GM12878 (cell line): ENCODE measurements at regions not wholly inside any gene's neighbourhood (a gene's known extent, or its start where the extent isn't known, plus 50 kb on each side); places are given as distances from the start of the nearest gene placed in this dataset.

Experiments used
- ATAC-seq: fragments of 200-7000 bp; cut with Tn5 transposase; 3 replicates; pipeline ENCODE4 v1.9.1; 2020; ENCODE audit warnings: mild to moderate bottlenecking, moderate library complexity
- BruUV-seq: library from RNA; stranded (reverse); fragments of 400-500 nt; replicated peaks from 2 replicates; lab custom pipeline; 2021; lab: Mats Ljungman, UMichigan
- CTCF ChIA-PET: fragments of 300-600 bp; sonication (Branson Sonifier 250); formaldehyde crosslinking; extraction: SDS; loops from one replicate; lab custom pipeline; 2021; ENCODE audit warnings: inconsistent platforms; lab: Yijun Ruan, JAX
- POLR2A ChIA-PET: fragments of 350-600 bp; formaldehyde crosslinking; extraction: SDS; loops from one replicate; lab custom pipeline; 2021; ENCODE audit warnings: inconsistent platforms; lab: Charles Lee
- RAD21 ChIA-PET: fragments of 300-600 bp; sonication (Branson Sonifier 250); formaldehyde crosslinking; loops from one replicate; lab custom pipeline; 2023; ENCODE audit warnings: antibody characterized with exemption; ENCODE audit not compliant: unreplicated experiment; lab: Charles Lee
- SMC1A ChIA-PET: fragments of 300-600 bp; sonication (Branson Sonifier 250); formaldehyde crosslinking; loops from one replicate; lab custom pipeline; 2023; ENCODE audit not compliant: unreplicated experiment, uncharacterized antibody; lab: Charles Lee
- DNase-seq: peaks from one replicate; pipeline ENCODE4 v3.0.0-alpha.2; 2011; ENCODE audit warnings: low read depth, low spot score
- FAIRE-seq: peaks from 3 replicates; lab custom pipeline; 2011; peaks lifted over from hg19 to GRCh38; lab: Jason Lieb, UNC
- H2AFZ ChIP-seq: 2 replicates; pipeline ENCODE4 v1.6.0; 2011; ENCODE audit warnings: low read depth, low read length, control low read depth; ENCODE audit not compliant: control insufficient read depth
- H3K27ac ChIP-seq: 2 replicates; pipeline ENCODE4 v1.5.1; 2011; ENCODE audit warnings: control low read depth; ENCODE audit not compliant: control insufficient read depth, insufficient read depth
- H3K27me3 ChIP-seq, 2 experiments: replicated peaks in 1 of 2; 2 replicates each; pipeline versions ENCODE4 v1.6.0 to v1.6.1; 2011; ENCODE audit warnings: low read length in 1 of 2; ENCODE audit not compliant: control insufficient read depth in 2 of 2, insufficient read depth in 2 of 2
- H3K36me3 ChIP-seq, 2 experiments: 2 replicates each; pipeline ENCODE4 v1.5.1; 2011; ENCODE audit warnings: low read length in 1 of 2; ENCODE audit not compliant: control insufficient read depth in 2 of 2, insufficient read depth in 2 of 2
- H3K4me1 ChIP-seq: 2 replicates; pipeline ENCODE4 v1.6.1; 2011; ENCODE audit warnings: mild to moderate bottlenecking, low read length, moderate library complexity, mixed read lengths; ENCODE audit not compliant: control insufficient read depth, insufficient read depth
- H3K4me2 ChIP-seq: 2 replicates; pipeline ENCODE4 v1.6.0; 2011; ENCODE audit warnings: control low read depth; ENCODE audit not compliant: control insufficient read depth, insufficient read depth
- H3K4me3 ChIP-seq: fragments of 200-600 bp; sonication (generic); 2 replicates; pipeline ENCODE4 v1.5.1; 2016
- H3K79me2 ChIP-seq: 2 replicates; pipeline ENCODE4 v1.6.0; 2011; ENCODE audit warnings: low read length; ENCODE audit not compliant: control insufficient read depth, insufficient read depth
- H3K9ac ChIP-seq: 2 replicates; pipeline ENCODE4 v1.8.0; 2011; ENCODE audit warnings: low read length, control low read depth, mixed read lengths; ENCODE audit not compliant: control insufficient read depth, insufficient read depth
- H3K9me3 ChIP-seq: replicated peaks from 3 replicates; pipeline ENCODE4 v1.5.1; 2011; ENCODE audit warnings: mild to moderate bottlenecking, low read length; ENCODE audit not compliant: control insufficient read depth, insufficient read depth
- H4K20me1 ChIP-seq: 2 replicates; pipeline ENCODE4 v1.6.0; 2011; ENCODE audit not compliant: control insufficient read depth, insufficient read depth
- RELA ChIP-seq: fragments of 450-650 bp; IDR thresholded peaks from 2 replicates; pipeline ENCODE4 v1.8.0; 2014; ENCODE audit warnings: borderline replicate concordance; ENCODE audit not compliant: partially characterized antibody
- ZNF207 ChIP-seq: fragments of 450-650 bp; IDR thresholded peaks from 2 replicates; pipeline ENCODE4 v1.6.1; 2014; ENCODE audit warnings: antibody characterized with exemption, mild to moderate bottlenecking, borderline replicate concordance
- ZNF622 ChIP-seq: fragments of 450-650 bp; IDR thresholded peaks from 2 replicates; pipeline ENCODE4 v1.6.1; 2017; ENCODE audit warnings: mild to moderate bottlenecking, inconsistent platforms
- WGBS: methylation state at CpG from one replicate; pipeline ENCODE4 v1.1.6; 2016; ENCODE audit warnings: low lambda C conversion rate; ENCODE audit not compliant: insufficient replicate concordance, insufficient coverage; ENCODE audit errors: missing lambda C conversion rate; 5-methylcytosine and 5-hydroxymethylcytosine counted together
- in situ Hi-C: fragments of 300-500 bp; cut with MboI; formaldehyde crosslinking; loops from 9 replicates; pipeline ENCODE4 v1.14.3; 2018; ENCODE audit warnings: mixed read lengths
- intact Hi-C: fragments of 100-400 bp; cut with micrococcal nuclease; formaldehyde crosslinking; loops from one replicate; pipeline ENCODE4 v1.14.2; 2022; ENCODE audit not compliant: unreplicated experiment
- TF ChIP-seq, protein P1 (sequence below): fragments of 450-650 bp; IDR thresholded peaks from 2 replicates; pipeline ENCODE4 v1.6.1; 2017; ENCODE audit warnings: mild to moderate bottlenecking, moderate library complexity

DNA sequence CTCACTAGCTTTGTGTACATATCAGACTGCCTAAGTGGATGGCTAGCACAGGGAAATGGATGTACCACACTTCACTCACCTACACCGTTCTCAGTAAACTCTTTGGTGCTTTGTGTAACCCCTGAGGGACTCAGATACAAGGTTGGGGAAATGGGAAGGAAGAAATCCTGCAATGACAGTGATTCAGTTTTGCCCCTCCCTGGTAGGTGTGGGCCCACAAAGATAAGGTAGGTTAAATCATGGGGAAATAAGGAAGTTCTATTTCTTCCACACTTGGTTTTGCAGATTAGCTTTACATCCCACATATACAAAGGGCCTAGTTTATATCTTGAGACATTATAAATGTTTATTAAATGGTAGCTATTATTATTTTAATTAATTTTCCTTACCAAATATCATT, 197.6 kb upstream of the SPANXN4 start:
- Histone ChIP-seq H3K9ac (no peak overlapping the region), H3K9me3 (no peaks in the 10 kb centered on the region), H3K4me2 (no peak overlapping the region)
- POLR2A ChIA-PET: no interaction called here
- TF ChIP-seq ZNF622 (no peak), RELA (no peak), ZNF207 (no peak)
- TF ChIP-seq, protein P1, sequence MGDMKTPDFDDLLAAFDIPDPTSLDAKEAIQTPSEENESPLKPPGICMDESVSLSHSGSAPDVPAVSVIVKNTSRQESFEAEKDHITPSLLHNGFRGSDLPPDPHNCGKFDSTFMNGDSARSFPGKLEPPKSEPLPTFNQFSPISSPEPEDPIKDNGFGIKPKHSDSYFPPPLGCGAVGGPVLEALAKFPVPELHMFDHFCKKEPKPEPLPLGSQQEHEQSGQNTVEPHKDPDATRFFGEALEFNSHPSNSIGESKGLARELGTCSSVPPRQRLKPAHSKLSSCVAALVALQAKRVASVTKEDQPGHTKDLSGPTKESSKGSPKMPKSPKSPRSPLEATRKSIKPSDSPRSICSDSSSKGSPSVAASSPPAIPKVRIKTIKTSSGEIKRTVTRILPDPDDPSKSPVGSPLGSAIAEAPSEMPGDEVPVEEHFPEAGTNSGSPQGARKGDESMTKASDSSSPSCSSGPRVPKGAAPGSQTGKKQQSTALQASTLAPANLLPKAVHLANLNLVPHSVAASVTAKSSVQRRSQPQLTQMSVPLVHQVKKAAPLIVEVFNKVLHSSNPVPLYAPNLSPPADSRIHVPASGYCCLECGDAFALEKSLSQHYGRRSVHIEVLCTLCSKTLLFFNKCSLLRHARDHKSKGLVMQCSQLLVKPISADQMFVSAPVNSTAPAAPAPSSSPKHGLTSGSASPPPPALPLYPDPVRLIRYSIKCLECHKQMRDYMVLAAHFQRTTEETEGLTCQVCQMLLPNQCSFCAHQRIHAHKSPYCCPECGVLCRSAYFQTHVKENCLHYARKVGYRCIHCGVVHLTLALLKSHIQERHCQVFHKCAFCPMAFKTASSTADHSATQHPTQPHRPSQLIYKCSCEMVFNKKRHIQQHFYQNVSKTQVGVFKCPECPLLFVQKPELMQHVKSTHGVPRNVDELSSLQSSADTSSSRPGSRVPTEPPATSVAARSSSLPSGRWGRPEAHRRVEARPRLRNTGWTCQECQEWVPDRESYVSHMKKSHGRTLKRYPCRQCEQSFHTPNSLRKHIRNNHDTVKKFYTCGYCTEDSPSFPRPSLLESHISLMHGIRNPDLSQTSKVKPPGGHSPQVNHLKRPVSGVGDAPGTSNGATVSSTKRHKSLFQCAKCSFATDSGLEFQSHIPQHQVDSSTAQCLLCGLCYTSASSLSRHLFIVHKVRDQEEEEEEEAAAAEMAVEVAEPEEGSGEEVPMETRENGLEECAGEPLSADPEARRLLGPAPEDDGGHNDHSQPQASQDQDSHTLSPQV: no peak
- TF ChIP-seq, all 136 proteins: peak for 0
- ATAC-seq (no peak), DNase-seq (no peak), FAIRE-seq (no peak)
- Histone ChIP-seq H3K27me3 (no peaks in the 10 kb centered on the region), H4K20me1 (no peaks in the 10 kb centered on the region), H3K79me2 (no peaks in the 10 kb centered on the region), H3K4me1 (no peaks in the 10 kb centered on the region), H3K4me3 (no peak overlapping the region), H3K36me3 (no peaks in the 10 kb centered on the region), H2AFZ (no peak overlapping the region), H3K27ac (no peak overlapping the region)
- in situ Hi-C loops (no loop called here), intact Hi-C loops (no loop called here)
- CTCF ChIA-PET: no interaction called here
- no TSS peak for BruUV-seq
- SMC1A ChIA-PET: interaction anchor here (1.2 kb wide), 1 partner anchor 10 kb away, joined by 3 read pairs; no protein-coding TSS in a partner anchor
- WGBS: 50% methylated on average over 1 of the region's 1 CpG
- RAD21 ChIA-PET: no interaction called here
